Endodermal cell (in vitro differentiated cells): ENCODE measurements at regions not wholly inside any gene's neighbourhood (a gene's known extent, or its start where the extent isn't known, plus 50 kb on each side); places are given as distances from the start of the nearest gene placed in this dataset.

Experiments
- DNase-seq: peaks from one replicate; pipeline ENCODE4 v3.0.0-alpha.2; 2017
- H3K27ac ChIP-seq: 2 replicates; pipeline ENCODE4 v1.5.1; 2013; ENCODE audit warnings: mild to moderate bottlenecking, low read depth, low read length, moderate library complexity
- H3K27me3 ChIP-seq: 2 replicates; pipeline ENCODE4 v1.6.1; 2013; ENCODE audit warnings: mild to moderate bottlenecking, low read length, moderate library complexity; ENCODE audit not compliant: insufficient read depth, control insufficient read depth, poor library complexity, severe bottlenecking
- H3K36me3 ChIP-seq: 2 replicates; pipeline ENCODE4 v1.7.0; 2013; ENCODE audit warnings: mild to moderate bottlenecking, low read length, moderate library complexity; ENCODE audit not compliant: control insufficient read depth, insufficient read depth
- H3K4me1 ChIP-seq: one replicate; pipeline ENCODE4 v1.7.0; 2013; ENCODE audit warnings: low read length; ENCODE audit not compliant: control insufficient read depth, insufficient read depth
- H3K4me3 ChIP-seq: 2 replicates; pipeline ENCODE4 v1.5.1; 2013; ENCODE audit warnings: mild to moderate bottlenecking, low read length, moderate library complexity
- H3K9ac ChIP-seq: 2 replicates; pipeline ENCODE4 v1.6.1; 2013; ENCODE audit warnings: mild to moderate bottlenecking, low read length, moderate library complexity; ENCODE audit not compliant: poor library complexity, severe bottlenecking; ENCODE audit errors: extremely low read depth
- H3K9me3 ChIP-seq: 2 replicates; pipeline ENCODE4 v1.6.1; 2013; ENCODE audit warnings: mild to moderate bottlenecking, low read length, moderate library complexity; ENCODE audit not compliant: control insufficient read depth
- H3K27ac Mint-ChIP-seq: 2 replicates; pipeline ENCODE4 v1.8.0; 2020; ENCODE audit warnings: mixed read lengths
- H3K27me3 Mint-ChIP-seq: 2 replicates; pipeline ENCODE4 v1.8.0; 2021; ENCODE audit warnings: mild to moderate bottlenecking, mixed read lengths; ENCODE audit not compliant: insufficient read depth
- H3K36me3 Mint-ChIP-seq: 2 replicates; pipeline ENCODE4 v1.8.0; 2020; ENCODE audit warnings: low read depth, mixed read lengths
- H3K4me1 Mint-ChIP-seq: 2 replicates; pipeline ENCODE4 v1.8.0; 2020; ENCODE audit warnings: mixed read lengths
- H3K4me3 Mint-ChIP-seq: 2 replicates; pipeline ENCODE4 v1.8.0; 2020; ENCODE audit warnings: mild to moderate bottlenecking, moderate library complexity, mixed read lengths
- H3K9me3 Mint-ChIP-seq: 2 replicates; pipeline ENCODE4 v1.8.0; 2020; ENCODE audit warnings: mild to moderate bottlenecking, mixed read lengths
- CTCF ChIP-seq: fragments of 200-600 bp; sonication (generic); conservative IDR thresholded peaks from 2 replicates; pipeline ENCODE4 v1.5.0; 2021; ENCODE audit warnings: antibody characterized with exemption, mild to moderate bottlenecking
- WGBS, 2 experiments: methylation state at CpG; one replicate each; pipeline versions ENCODE4 v1.1.5 to v1.1.7; 2013; ENCODE audit warnings: missing lambda C conversion rate in 2 of 2, mixed read lengths in 1 of 2; ENCODE audit not compliant: insufficient coverage in 1 of 2, insufficient read length in 1 of 2; 5-methylcytosine and 5-hydroxymethylcytosine counted together

- Histone ChIP-seq H3K36me3 (no peaks in the 10 kb centered on the region), H3K27me3 (no peaks in the 10 kb centered on the region), H3K4me1 (peaks cover 8% of the 10 kb centered on the region), H3K9ac (no peak overlapping the region), H3K27ac (no peak overlapping the region), H3K9me3 (peaks cover 8% of the 10 kb centered on the region), H3K4me3 (no peak overlapping the region)
- 97 to 100% methylated on average over 2 to 3 of the region's 3 CpGs for WGBS, 2 experiments
- Mint-ChIP-seq H3K4me3 (no peak overlapping the region), H3K9me3 (peaks cover 6% of the 10 kb centered on the region), H3K36me3 (no peaks in the 10 kb centered on the region), H3K27ac (no peak overlapping the region), H3K27me3 (no peaks in the 10 kb centered on the region), H3K4me1 (peaks cover 42% of the 10 kb centered on the region)
- no peak for DNase-seq
- no peak for TF ChIP-seq CTCF
Measured at GRCh38 chr6:47141171-47141570, 99.0 kb upstream of the ADGRF1 start.

- H3K27ac ChIP-seq, result no peak overlapping the region
- 88 to 90% methylated on average over 6 of the region's 6 CpGs for WGBS, 2 experiments
- no peaks in the 10 kb centered on the region for H3K27me3 Mint-ChIP-seq
Measured at GRCh38 chr6:47138046-47138445, 95.9 kb upstream of the ADGRF1 start.

GRCh38 chr6:47137073-47137472, 94.9 kb upstream of the ADGRF1 start:
- H3K27me3 Mint-ChIP-seq, result no peaks in the 10 kb centered on the region
- Histone ChIP-seq H3K36me3 (no peaks in the 10 kb centered on the region), H3K9ac (no peak overlapping the region), H3K4me1 (peaks cover 19% of the 10 kb centered on the region), H3K27ac (no peak overlapping the region), H3K9me3 (peaks cover under 1% of the 10 kb centered on the region), H3K4me3 (no peak overlapping the region), H3K27me3 (no peaks in the 10 kb centered on the region)
- no peaks in the 10 kb centered on the region for H3K36me3 Mint-ChIP-seq
- no peak for DNase-seq
- no peaks in the 10 kb centered on the region for H3K9me3 Mint-ChIP-seq
- H3K27ac Mint-ChIP-seq, result no peak overlapping the region
- no peak overlapping the region for H3K4me3 Mint-ChIP-seq
- peaks cover 66% of the 10 kb centered on the region for H3K4me1 Mint-ChIP-seq
- TF ChIP-seq CTCF, result no peak

More at GRCh38 chr6:47138046-47138445, 95.9 kb upstream of the ADGRF1 start:
- H3K27me3 ChIP-seq, result no peaks in the 10 kb centered on the region
- Mint-ChIP-seq H3K9me3 (peaks cover 6% of the 10 kb centered on the region), H3K27ac (peak overlapping the region; percentile 37), H3K4me1 (peaks cover 56% of the 10 kb centered on the region), H3K4me3 (no peak overlapping the region), H3K36me3 (no peaks in the 10 kb centered on the region)
- no peak overlapping the region for H3K9ac ChIP-seq
- no peak overlapping the region for H3K4me3 ChIP-seq
- no peak for DNase-seq
- H3K9me3 ChIP-seq, result peaks cover 8% of the 10 kb centered on the region
- TF ChIP-seq CTCF, result no peak
- no peaks in the 10 kb centered on the region for H3K36me3 ChIP-seq
- H3K4me1 ChIP-seq, result peaks cover 16% of the 10 kb centered on the region
